B cell (primary cell): ENCODE measurements at regions not wholly inside any gene's neighbourhood (a gene's known extent, or its start where the extent isn't known, plus 50 kb on each side); places are given as distances from the start of the nearest gene placed in this dataset.

Experiments
- CTCF ChIP-seq: fragments of 200-600 bp; IDR thresholded peaks from one replicate; pipeline ENCODE4 v1.8.0; 2022; ENCODE audit warnings: antibody characterized with exemption, mild to moderate bottlenecking
- EZH2 ChIP-seq: IDR thresholded peaks from 2 replicates; pipeline ENCODE4 v1.6.1; 2012; ENCODE audit warnings: borderline replicate concordance, low read depth, mild to moderate bottlenecking, moderate library complexity, low read length; ENCODE audit not compliant: insufficient read depth, poor library complexity, severe bottlenecking

- TF ChIP-seq CTCF (no peak), EZH2 (no peak)
Measured at GRCh38 chr1:98323906-98324358, 337.6 kb upstream of the SNX7 start.
